ENCODE measurements at regions not wholly inside any gene's neighbourhood (a gene's known extent, or its start where the extent isn't known, plus 50 kb on each side); places are given as distances from the start of the nearest gene placed in this dataset.

GRCh38 chr1:57747818-57748217 is 324.0 kb upstream of the DAB1 start:
- ChIA-PET POLR2A (ENCODE audit: unreplicated experiment) (no interaction called here), CTCF (no interaction called here)
- intact Hi-C loops (cut with micrococcal nuclease; ENCODE audit: unreplicated experiment), result no loop called here
- Histone ChIP-seq H3K79me2 (ENCODE audit: low read depth) (no peaks in the 10 kb centered on the region), H3K27ac (no peak overlapping the region), H3K4me2 (no peak overlapping the region), H3K27me3 (ENCODE audit: insufficient read depth, low read depth) (peaks cover 33% of the 10 kb centered on the region), H3K9me3 (ENCODE audit: insufficient read depth, low read depth) (no peaks in the 10 kb centered on the region), H3K36me3 (ENCODE audit: low read depth) (no peaks in the 10 kb centered on the region), H4K20me1 (ENCODE audit: insufficient read depth) (no peaks in the 10 kb centered on the region), H3K9me2 (ENCODE audit: insufficient read depth) (no peaks in the 10 kb centered on the region), H2AFZ (no peak overlapping the region), H3K4me3 (no peak overlapping the region), H3K4me1 (replicated peaks; ENCODE audit: insufficient read depth) (no peaks in the 10 kb centered on the region), H3F3A (ENCODE audit: insufficient read depth, low read depth) (no peaks in the 10 kb centered on the region)
- no peak for DNase-seq
- BruUV-seq (replicated peaks), result no TSS peak
- no peak for TF ChIP-seq EZH2 (IDR thresholded peaks at IDR 0.05; ENCODE audit: low read depth)
- no peak for TF ChIP-seq CTCF (conservative IDR thresholded peaks at IDR 0.05)

GRCh38 chr1:57741521-57741920 is 317.7 kb upstream of the DAB1 start:
- CTCF ChIA-PET, result no interaction called here
- H3K4me3 ChIP-seq, result no peak overlapping the region
- no peak overlapping the region for H3K4me2 ChIP-seq
- no peak for DNase-seq
- H3K9me2 ChIP-seq (ENCODE audit: insufficient read depth), result no peaks in the 10 kb centered on the region
- no peak overlapping the region for H2AFZ ChIP-seq
- POLR2A ChIA-PET (ENCODE audit: unreplicated experiment), result no interaction called here
- H3K79me2 ChIP-seq (ENCODE audit: low read depth), result no peaks in the 10 kb centered on the region
- H3K27me3 ChIP-seq (ENCODE audit: insufficient read depth, low read depth), result peaks cover 22% of the 10 kb centered on the region
- H3K36me3 ChIP-seq (ENCODE audit: low read depth), result no peaks in the 10 kb centered on the region
- no peak overlapping the region for H3K27ac ChIP-seq
- no peak for TF ChIP-seq CTCF (conservative IDR thresholded peaks at IDR 0.05)
- TF ChIP-seq EZH2 (IDR thresholded peaks at IDR 0.05; ENCODE audit: low read depth), result no peak
- intact Hi-C loops (cut with micrococcal nuclease; ENCODE audit: unreplicated experiment), result no loop called here
- no peaks in the 10 kb centered on the region for H3F3A ChIP-seq (ENCODE audit: insufficient read depth, low read depth)
- no peaks in the 10 kb centered on the region for H4K20me1 ChIP-seq (ENCODE audit: insufficient read depth)
- no TSS peak for BruUV-seq (replicated peaks)
- no peaks in the 10 kb centered on the region for H3K4me1 ChIP-seq (replicated peaks; ENCODE audit: insufficient read depth)
- no peaks in the 10 kb centered on the region for H3K9me3 ChIP-seq (ENCODE audit: insufficient read depth, low read depth)

GRCh38 chr1:57736940-57737339 is 313.1 kb upstream of the DAB1 start:
- Histone ChIP-seq H3K36me3 (ENCODE audit: low read depth) (no peaks in the 10 kb centered on the region), H3K9me3 (ENCODE audit: insufficient read depth, low read depth) (no peaks in the 10 kb centered on the region), H4K20me1 (ENCODE audit: insufficient read depth) (no peaks in the 10 kb centered on the region), H3K79me2 (ENCODE audit: low read depth) (no peaks in the 10 kb centered on the region), H3K4me1 (replicated peaks; ENCODE audit: insufficient read depth) (no peaks in the 10 kb centered on the region), H2AFZ (no peak overlapping the region), H3K4me2 (no peak overlapping the region), H3F3A (ENCODE audit: insufficient read depth, low read depth) (no peaks in the 10 kb centered on the region), H3K9me2 (ENCODE audit: insufficient read depth) (no peaks in the 10 kb centered on the region), H3K27me3 (ENCODE audit: insufficient read depth, low read depth) (0 out of 2 replicates have a peak, but pooled peaks cover 5% of the 10 kb centered on the region), H3K4me3 (no peak overlapping the region), H3K27ac (no peak overlapping the region)
- BruUV-seq (replicated peaks), result no TSS peak
- intact Hi-C loops (cut with micrococcal nuclease; ENCODE audit: unreplicated experiment), result no loop called here
- TF ChIP-seq EZH2 (IDR thresholded peaks at IDR 0.05; ENCODE audit: low read depth) (no peak), CTCF (conservative IDR thresholded peaks at IDR 0.05) (no peak)
- POLR2A ChIA-PET (ENCODE audit: unreplicated experiment), result no interaction called here
- DNase-seq, result no peak
- CTCF ChIA-PET, result no interaction called here

Measured in PC-9 (cell line).